ENCODE measurements at regions not wholly inside any gene's neighbourhood (a gene's known extent, or its start where the extent isn't known, plus 50 kb on each side); places are given as distances from the start of the nearest gene placed in this dataset.

DNA sequence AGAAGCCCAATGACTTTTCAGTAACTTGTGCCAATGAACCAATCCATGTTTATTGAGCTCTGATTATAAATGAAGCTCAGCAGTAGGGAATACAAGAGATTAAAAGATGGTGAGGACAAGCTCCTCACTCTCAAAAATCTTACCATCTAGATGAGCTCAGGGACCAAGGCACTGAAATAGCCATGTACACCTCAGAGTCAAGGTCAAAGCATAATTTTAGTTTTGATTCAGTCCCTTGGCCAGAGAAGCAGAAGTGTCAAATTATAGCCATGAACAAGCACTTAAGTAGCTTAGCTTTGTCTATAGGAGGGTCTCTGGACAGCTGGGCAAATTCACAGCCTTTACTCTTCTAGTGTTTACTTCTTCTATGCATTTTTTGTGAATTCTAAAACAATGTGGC is 131.0 kb upstream of the DTNBP1 start:
- H3K27me3 Mint-ChIP-seq = no peaks in the 10 kb centered on the region
- no peak overlapping the region for H3K27ac Mint-ChIP-seq
- H3K9me3 Mint-ChIP-seq (ENCODE audit: low read depth) = peaks cover 6% of the 10 kb centered on the region
- no peaks in the 10 kb centered on the region for H3K36me3 Mint-ChIP-seq (ENCODE audit: insufficient read depth)
- peaks cover 41% of the 10 kb centered on the region for H3K4me1 Mint-ChIP-seq (ENCODE audit: low read depth)
- no peak overlapping the region for H3K4me3 Mint-ChIP-seq (ENCODE audit: low read depth)
- no peak for DNase-seq (ENCODE audit: low spot score, unreplicated experiment)
- TF ChIP-seq, protein P1, sequence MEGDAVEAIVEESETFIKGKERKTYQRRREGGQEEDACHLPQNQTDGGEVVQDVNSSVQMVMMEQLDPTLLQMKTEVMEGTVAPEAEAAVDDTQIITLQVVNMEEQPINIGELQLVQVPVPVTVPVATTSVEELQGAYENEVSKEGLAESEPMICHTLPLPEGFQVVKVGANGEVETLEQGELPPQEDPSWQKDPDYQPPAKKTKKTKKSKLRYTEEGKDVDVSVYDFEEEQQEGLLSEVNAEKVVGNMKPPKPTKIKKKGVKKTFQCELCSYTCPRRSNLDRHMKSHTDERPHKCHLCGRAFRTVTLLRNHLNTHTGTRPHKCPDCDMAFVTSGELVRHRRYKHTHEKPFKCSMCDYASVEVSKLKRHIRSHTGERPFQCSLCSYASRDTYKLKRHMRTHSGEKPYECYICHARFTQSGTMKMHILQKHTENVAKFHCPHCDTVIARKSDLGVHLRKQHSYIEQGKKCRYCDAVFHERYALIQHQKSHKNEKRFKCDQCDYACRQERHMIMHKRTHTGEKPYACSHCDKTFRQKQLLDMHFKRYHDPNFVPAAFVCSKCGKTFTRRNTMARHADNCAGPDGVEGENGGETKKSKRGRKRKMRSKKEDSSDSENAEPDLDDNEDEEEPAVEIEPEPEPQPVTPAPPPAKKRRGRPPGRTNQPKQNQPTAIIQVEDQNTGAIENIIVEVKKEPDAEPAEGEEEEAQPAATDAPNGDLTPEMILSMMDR (IDR thresholded peaks at IDR 0.05; ENCODE audit: unreplicated experiment) = no peak

DNA sequence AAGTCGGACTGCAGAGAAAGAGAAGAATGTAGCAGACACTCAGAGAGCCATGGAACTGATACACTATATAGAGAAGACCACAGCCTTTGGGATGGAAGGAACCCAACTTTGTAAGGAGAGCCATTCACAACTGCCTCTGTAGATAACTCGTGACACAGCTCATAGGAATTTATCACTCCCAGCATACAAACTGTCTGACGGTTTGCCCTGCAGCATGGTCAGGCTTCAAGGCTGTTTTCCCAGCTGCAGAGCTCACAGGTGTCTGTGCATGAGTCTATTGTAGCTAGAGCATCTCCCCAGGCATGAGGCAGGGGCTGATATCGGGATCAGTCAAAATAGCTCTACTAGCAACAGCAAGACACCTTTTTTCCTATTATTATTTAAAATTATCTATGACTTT is 130.5 kb upstream of the DTNBP1 start:
- Mint-ChIP-seq H3K9me3 (ENCODE audit: low read depth) (peaks cover 5% of the 10 kb centered on the region), H3K27me3 (no peaks in the 10 kb centered on the region), H3K4me1 (ENCODE audit: low read depth) (peaks cover 41% of the 10 kb centered on the region), H3K4me3 (ENCODE audit: low read depth) (no peak overlapping the region), H3K27ac (peak overlapping the region; percentile 21), H3K36me3 (ENCODE audit: insufficient read depth) (no peaks in the 10 kb centered on the region)
- DNase-seq (ENCODE audit: low spot score, unreplicated experiment) = no peak
- TF ChIP-seq, protein P1 (IDR thresholded peaks at IDR 0.05; ENCODE audit: unreplicated experiment) = no peak

GRCh38 chr6:15792842-15793241 is 130.0 kb upstream of the DTNBP1 start:
- TF ChIP-seq, protein P1 (IDR thresholded peaks at IDR 0.05; ENCODE audit: unreplicated experiment) = no peak
- H3K4me1 Mint-ChIP-seq (ENCODE audit: low read depth) = peaks cover 41% of the 10 kb centered on the region
- H3K4me3 Mint-ChIP-seq (ENCODE audit: low read depth) = no peak overlapping the region
- H3K9me3 Mint-ChIP-seq (ENCODE audit: low read depth) = peaks cover 6% of the 10 kb centered on the region
- no peaks in the 10 kb centered on the region for H3K27me3 Mint-ChIP-seq
- no peaks in the 10 kb centered on the region for H3K36me3 Mint-ChIP-seq (ENCODE audit: insufficient read depth)
- peak overlapping the region; percentile 21 for H3K27ac Mint-ChIP-seq
- DNase-seq (ENCODE audit: low spot score, unreplicated experiment) = no peak

DNA sequence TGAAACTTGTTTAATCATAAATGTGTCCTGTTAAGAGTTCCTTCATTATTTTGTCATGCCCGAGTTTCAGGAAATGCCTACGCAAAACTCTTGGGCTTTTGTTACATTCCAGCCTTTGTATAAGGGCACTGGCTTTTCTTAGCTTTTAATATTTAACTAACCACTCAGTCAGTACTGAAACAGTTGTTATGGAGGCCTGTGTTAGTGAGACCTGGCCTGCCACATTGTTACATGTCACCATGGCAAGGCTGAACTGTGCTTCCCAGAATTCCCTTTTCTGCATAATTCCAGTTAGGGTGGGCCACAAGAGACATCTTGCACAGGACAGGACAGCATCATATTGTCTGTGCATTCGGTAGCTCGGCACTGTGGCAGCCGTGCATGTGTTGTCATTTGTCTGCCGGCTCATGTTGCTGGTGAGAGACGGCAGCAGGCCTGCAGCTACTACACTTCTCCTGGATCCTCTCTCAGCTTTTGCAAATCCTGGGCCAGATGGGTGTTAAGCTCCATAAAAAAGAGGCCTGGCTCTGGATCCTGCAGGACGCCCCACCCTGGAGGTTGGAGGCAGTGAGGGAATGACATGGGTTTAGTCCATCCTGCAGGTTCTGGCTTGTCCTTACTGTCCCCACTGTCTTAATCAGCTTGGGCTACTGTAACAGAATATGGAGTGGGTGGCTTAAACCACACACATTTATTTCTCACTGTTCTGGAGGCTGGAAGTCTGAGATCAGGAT is 128.8 kb upstream of the DTNBP1 start:
- Mint-ChIP-seq H3K9me3 (ENCODE audit: low read depth) (peaks cover 6% of the 10 kb centered on the region), H3K27me3 (no peaks in the 10 kb centered on the region), H3K36me3 (ENCODE audit: insufficient read depth) (no peaks in the 10 kb centered on the region), H3K4me1 (ENCODE audit: low read depth) (peaks cover 41% of the 10 kb centered on the region), H3K4me3 (ENCODE audit: low read depth) (no peak overlapping the region), H3K27ac (peak overlapping the region; percentile 97)
- no peak for DNase-seq (ENCODE audit: low spot score, unreplicated experiment)
- TF ChIP-seq, protein P1 (IDR thresholded peaks at IDR 0.05; ENCODE audit: unreplicated experiment) = no peak

DNA sequence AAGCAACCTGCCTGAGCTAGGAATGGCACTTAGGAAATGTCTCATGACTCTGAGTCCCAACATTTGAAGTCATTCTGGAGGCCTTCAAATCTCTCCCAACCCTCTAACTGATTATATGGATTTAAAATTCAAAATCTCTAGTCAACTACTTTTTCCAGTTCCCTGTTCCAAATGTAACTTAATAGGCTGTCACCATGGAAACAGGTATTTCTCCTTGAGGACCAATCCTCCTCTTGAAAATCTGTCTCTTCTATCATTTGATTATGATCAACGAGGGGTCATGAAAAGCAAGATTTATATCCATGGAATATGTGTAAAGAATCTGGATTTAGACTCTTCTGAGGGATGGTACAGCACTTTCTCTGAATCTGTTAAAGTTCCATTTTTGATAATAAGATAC is 127.3 kb upstream of the DTNBP1 start:
- Mint-ChIP-seq H3K4me1 (ENCODE audit: low read depth) (peaks cover 41% of the 10 kb centered on the region), H3K27ac (peak overlapping the region; percentile 97), H3K27me3 (no peaks in the 10 kb centered on the region), H3K4me3 (ENCODE audit: low read depth) (no peak overlapping the region), H3K9me3 (ENCODE audit: low read depth) (peaks cover 6% of the 10 kb centered on the region), H3K36me3 (ENCODE audit: insufficient read depth) (no peaks in the 10 kb centered on the region)
- TF ChIP-seq, protein P1 (IDR thresholded peaks at IDR 0.05; ENCODE audit: unreplicated experiment) = no peak
- DNase-seq (ENCODE audit: low spot score, unreplicated experiment) = no peak
